ENCODE measurements at regions not wholly inside any gene's neighbourhood (a gene's known extent, or its start where the extent isn't known, plus 50 kb on each side); places are given as distances from the start of the nearest gene placed in this dataset.

DNA sequence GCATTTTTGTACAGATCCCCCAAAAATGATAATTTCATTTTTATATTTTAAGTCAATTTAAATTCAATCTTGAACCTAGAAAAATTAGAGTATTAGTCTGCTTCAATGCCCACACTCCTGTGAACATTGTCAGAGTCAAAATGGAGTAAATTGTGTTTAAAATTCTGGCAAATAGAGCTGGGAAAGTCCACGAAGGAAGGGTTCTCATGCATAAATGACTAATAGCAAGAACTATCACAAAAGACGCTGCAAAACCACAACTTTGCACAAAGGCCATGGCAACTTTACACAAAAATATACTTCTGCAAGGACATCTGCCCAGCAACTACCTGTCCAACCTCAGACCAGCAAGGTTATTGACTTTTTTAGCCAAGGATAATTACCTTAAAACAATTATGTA lies 203.2 kb upstream of the SMLR1 start:
- TF ChIP-seq CTCF (IDR thresholded peaks at IDR 0.05) (no peak), EZH2 (IDR thresholded peaks at IDR 0.05; ENCODE audit: borderline replicate concordance, insufficient read depth, low read depth, low read length, poor library complexity, severe bottlenecking) (no peak)
